IMR-90 (cell line): ENCODE measurements at regions not wholly inside any gene's neighbourhood (a gene's known extent, or its start where the extent isn't known, plus 50 kb on each side); places are given as distances from the start of the nearest gene placed in this dataset.

Experiments used
- ATAC-seq: fragments of 200-7000 bp; cut with Tn5 transposase; 2 replicates; pipeline ENCODE4 v1.9.1; 2020; ENCODE audit warnings: low read depth, mild to moderate bottlenecking, moderate library complexity
- BruUV-seq: library from RNA; stranded (reverse); fragments of 400-500 nt; replicated peaks from 2 replicates; lab custom pipeline; 2021; lab: Mats Ljungman, UMichigan
- CTCF ChIA-PET: fragments of 300-600 bp; formaldehyde crosslinking; extraction: SDS; loops from one replicate; lab custom pipeline; 2021; ENCODE audit warnings: antibody characterized with exemption; lab: Yijun Ruan, JAX
- POLR2A ChIA-PET: fragments of 300-600 bp; sonication (Branson Sonifier 250); formaldehyde crosslinking; loops from one replicate; lab custom pipeline; 2022; ENCODE audit warnings: antibody characterized with exemption; ENCODE audit not compliant: unreplicated experiment; lab: Charles Lee
- DNase-seq: peaks from one replicate; pipeline ENCODE4 v3.0.0; 2013
- H2AFZ ChIP-seq: replicated peaks from 2 replicates; pipeline ENCODE3; 2013; ENCODE audit warnings: low read length, mild to moderate bottlenecking; ENCODE audit not compliant: poor library complexity
- H2AK5ac ChIP-seq: 2 replicates; pipeline ENCODE4 v1.6.1; 2013; ENCODE audit warnings: low read depth, low read length, inconsistent platforms
- H2AK9ac ChIP-seq: replicated peaks from 2 replicates; pipeline ENCODE3; 2013; ENCODE audit warnings: mild to moderate bottlenecking, low read depth, low read length, moderate library complexity; ENCODE audit not compliant: poor library complexity
- H2BK120ac ChIP-seq: 2 replicates; pipeline ENCODE4 v1.6.1; 2013; ENCODE audit warnings: low read depth, low read length, inconsistent platforms
- H2BK15ac ChIP-seq: 3 replicates; pipeline ENCODE4 v1.6.1; 2013; ENCODE audit warnings: low read depth, low read length, inconsistent platforms
- H2BK20ac ChIP-seq: 2 replicates; pipeline ENCODE4 v1.6.1; 2013; ENCODE audit warnings: low read depth, mild to moderate bottlenecking, inconsistent platforms, low read length, moderate library complexity
- H2BK5ac ChIP-seq: 2 replicates; pipeline ENCODE4 v1.6.1; 2013; ENCODE audit warnings: mild to moderate bottlenecking, low read depth, low read length, inconsistent platforms; ENCODE audit not compliant: poor library complexity, severe bottlenecking
- H3K14ac ChIP-seq: replicated peaks from 2 replicates; pipeline ENCODE4 v1.6.1; 2013; ENCODE audit warnings: low read depth, low read length, inconsistent platforms
- H3K18ac ChIP-seq: 2 replicates; pipeline ENCODE4 v1.6.1; 2013; ENCODE audit warnings: low read depth, low read length, control low read depth
- H3K23ac ChIP-seq: 2 replicates; pipeline ENCODE4 v1.6.1; 2013; ENCODE audit warnings: low read depth, low read length, inconsistent platforms
- H3K27ac ChIP-seq: 2 replicates; pipeline ENCODE4 v1.5.1; 2013; ENCODE audit warnings: mild to moderate bottlenecking, control low read depth, low read length; ENCODE audit not compliant: insufficient read depth
- H3K27me3 ChIP-seq: 2 replicates; pipeline ENCODE4 v1.6.1; 2013; ENCODE audit warnings: low read length; ENCODE audit not compliant: control insufficient read depth, insufficient read depth
- H3K36me3 ChIP-seq: 2 replicates; pipeline ENCODE4 v1.6.1; 2013; ENCODE audit warnings: low read length, mixed read lengths; ENCODE audit not compliant: control insufficient read depth, insufficient read depth
- H3K4ac ChIP-seq: 2 replicates; pipeline ENCODE4 v1.6.1; 2013; ENCODE audit warnings: low read depth, low read length, inconsistent platforms
- H3K4me1 ChIP-seq: 2 replicates; pipeline ENCODE4 v1.6.1; 2013; ENCODE audit warnings: low read length, mixed read lengths; ENCODE audit not compliant: control insufficient read depth, insufficient read depth
- H3K4me2 ChIP-seq: 2 replicates; pipeline ENCODE4 v1.6.1; 2013; ENCODE audit warnings: low read depth, mild to moderate bottlenecking, control low read depth, low read length, moderate library complexity
- H3K4me3 ChIP-seq: 2 replicates; pipeline ENCODE4 v1.5.1; 2013; ENCODE audit warnings: low read depth, mild to moderate bottlenecking, control low read depth, low read length, moderate library complexity; ENCODE audit not compliant: insufficient read depth
- H3K56ac ChIP-seq: 2 replicates; pipeline ENCODE4 v1.6.1; 2013; ENCODE audit warnings: low read length, inconsistent platforms; ENCODE audit not compliant: insufficient read depth; ENCODE audit errors: extremely low read depth
- H3K79me1 ChIP-seq, 2 experiments: 2 replicates each; pipeline ENCODE4 v1.6.1; 2013; ENCODE audit warnings: low read length in 2 of 2, inconsistent platforms in 1 of 2, low read depth in 1 of 2
- H3K9ac ChIP-seq: 2 replicates; pipeline ENCODE4 v1.6.1; 2013; ENCODE audit warnings: low read depth, low read length, control low read depth
- H3K9me1 ChIP-seq: 2 replicates; pipeline ENCODE4 v1.6.1; 2013; ENCODE audit warnings: low read length, inconsistent platforms; ENCODE audit not compliant: insufficient read depth
- H3K9me3 ChIP-seq: 2 replicates; pipeline ENCODE4 v1.6.1; 2013; ENCODE audit warnings: low read length; ENCODE audit not compliant: control insufficient read depth, insufficient read depth
- H4K20me1 ChIP-seq: 2 replicates; pipeline ENCODE4 v1.6.1; 2013; ENCODE audit warnings: low read length, inconsistent platforms; ENCODE audit not compliant: insufficient read depth
- H4K5ac ChIP-seq: 2 replicates; pipeline ENCODE4 v1.6.1; 2013; ENCODE audit warnings: mild to moderate bottlenecking, low read depth, low read length, control low read depth
- H4K8ac ChIP-seq, 2 experiments: 2 replicates each; pipeline ENCODE4 v1.6.1; 2013; ENCODE audit warnings: low read depth in 2 of 2, low read length in 2 of 2, control low read depth in 1 of 2, inconsistent platforms in 1 of 2
- H4K91ac ChIP-seq: 2 replicates; pipeline ENCODE4 v1.6.1; 2013; ENCODE audit warnings: low read depth, low read length, inconsistent platforms; ENCODE audit not compliant: insufficient read depth
- BHLHE40 ChIP-seq: fragments of 150-350 bp; IDR thresholded peaks from 2 replicates; pipeline ENCODE4 v1.6.1; 2016; ENCODE audit warnings: mild to moderate bottlenecking, low read depth, low read length
- CEBPB ChIP-seq: IDR thresholded peaks from 2 replicates; pipeline ENCODE4 v1.6.1; 2012; ENCODE audit warnings: low read depth, low read length, improper control_type of control experiment
- CHD1 ChIP-seq: IDR thresholded peaks from 2 replicates; pipeline ENCODE4 v1.6.1; 2012; ENCODE audit warnings: low read depth, low read length, improper control_type of control experiment
- CTCF ChIP-seq: conservative IDR thresholded peaks from 2 replicates; pipeline ENCODE4 v1.5.1; 2012; ENCODE audit warnings: mild to moderate bottlenecking, low read depth, low read length, improper control_type of control experiment
- ELK1 ChIP-seq: fragments of 150-350 bp; IDR thresholded peaks from 2 replicates; pipeline ENCODE4 v1.6.1; 2016; ENCODE audit warnings: low read depth, mild to moderate bottlenecking, low read length, moderate library complexity, borderline replicate concordance
- FOS ChIP-seq: fragments of 150-350 bp; IDR thresholded peaks from 2 replicates; pipeline ENCODE4 v1.6.1; 2016; ENCODE audit warnings: low read depth, low read length
- MAFK ChIP-seq: IDR thresholded peaks from 2 replicates; pipeline ENCODE4 v1.6.1; 2012; ENCODE audit warnings: low read depth, low read length, improper control_type of control experiment
- MAZ ChIP-seq: IDR thresholded peaks from 2 replicates; pipeline ENCODE4 v1.6.1; 2012; ENCODE audit warnings: low read depth, mild to moderate bottlenecking, low read length, improper control_type of control experiment, moderate library complexity, borderline replicate concordance
- MXI1 ChIP-seq: IDR thresholded peaks from 2 replicates; pipeline ENCODE4 v1.6.1; 2012; ENCODE audit warnings: low read depth, mild to moderate bottlenecking, low read length, moderate library complexity, borderline replicate concordance
- NFE2L2 ChIP-seq: fragments of 150-350 bp; IDR thresholded peaks from 2 replicates; pipeline ENCODE4 v1.6.1; 2016; ENCODE audit warnings: low read depth, mild to moderate bottlenecking, low read length
- POLR2A ChIP-seq: IDR thresholded peaks from 2 replicates; pipeline ENCODE4 v1.6.1; 2012; ENCODE audit warnings: mild to moderate bottlenecking, low read depth, low read length
- RAD21 ChIP-seq: IDR thresholded peaks from 2 replicates; pipeline ENCODE4 v1.6.1; 2012; ENCODE audit warnings: low read length, improper control_type of control experiment
- RCOR1 ChIP-seq: IDR thresholded peaks from 2 replicates; pipeline ENCODE4 v1.6.1; 2012; ENCODE audit warnings: mild to moderate bottlenecking, low read length, improper control_type of control experiment; ENCODE audit not compliant: insufficient replicate concordance
- RFX5 ChIP-seq: IDR thresholded peaks from 2 replicates; pipeline ENCODE4 v1.8.0; 2012; ENCODE audit warnings: low read depth, mild to moderate bottlenecking, low read length, moderate library complexity
- SMC3 ChIP-seq: fragments of 150-350 bp; IDR thresholded peaks from 2 replicates; pipeline ENCODE4 v1.6.1; 2016; ENCODE audit warnings: low read depth, mild to moderate bottlenecking, antibody characterized with exemption, low read length, moderate library complexity
- USF2 ChIP-seq: fragments of 150-350 bp; IDR thresholded peaks from 2 replicates; pipeline ENCODE4 v1.6.1; 2017; ENCODE audit warnings: mild to moderate bottlenecking, antibody characterized with exemption, low read length, low read depth
- WGBS, 2 experiments: methylation state at CpG; one replicate each; pipeline versions ENCODE4 v1.1.5 to v1.1.7; 2013; ENCODE audit warnings: missing lambda C conversion rate in 2 of 2; ENCODE audit not compliant: insufficient read length in 1 of 2; ENCODE audit errors: extremely low coverage in 2 of 2; 5-methylcytosine and 5-hydroxymethylcytosine counted together
- dilution Hi-C: fragments of 300-500 bp; cut with HindIII; formaldehyde crosslinking; loops from one replicate; pipeline ENCODE4 v1.14.3; 2018; ENCODE audit warnings: low sequenced_read_pairs; ENCODE audit not compliant: unreplicated experiment
- in situ Hi-C: fragments of 300-500 bp; cut with MboI; formaldehyde crosslinking; loops from 3 replicates; pipeline ENCODE4 v1.14.3; 2019; ENCODE audit warnings: low sequenced_read_pairs, inconsistent platforms, mixed read lengths
- intact Hi-C: fragments of 100-400 bp; cut with micrococcal nuclease; formaldehyde crosslinking; loops from 2 replicates; pipeline ENCODE4 v1.10.0; 2022

GRCh38 chr3:184440151-184440550 is 60.3 kb downstream of the CHRD start:
- no peak overlapping the region for H3K4me2 ChIP-seq
- no peak overlapping the region for H4K91ac ChIP-seq
- H2BK5ac ChIP-seq: no peak overlapping the region
- no peak overlapping the region for H3K14ac ChIP-seq
- no peaks in the 10 kb centered on the region for H4K20me1 ChIP-seq
- peaks cover 34% of the 10 kb centered on the region for H3K27me3 ChIP-seq
- no peak overlapping the region for H2BK20ac ChIP-seq
- H2BK120ac ChIP-seq: no peak overlapping the region
- H3K18ac ChIP-seq: no peak overlapping the region
- no peaks in the 10 kb centered on the region; the same call in 1 of the 2 replicates for H3K9me3 ChIP-seq
- dilution Hi-C loops: no loop called here
- CTCF ChIA-PET: no interaction called here
- H4K8ac ChIP-seq: no peak overlapping the region
- intact Hi-C loops: no loop called here
- ATAC-seq (no peak), DNase-seq (no peak)
- no peak overlapping the region for H2AK5ac ChIP-seq
- in situ Hi-C loops: no loop called here
- H3K23ac ChIP-seq: no peak overlapping the region
- BruUV-seq: no TSS peak
- H3K4ac ChIP-seq: no peak overlapping the region
- no peak overlapping the region for H2AK9ac ChIP-seq
- H2AFZ ChIP-seq: no peak overlapping the region
- H3K9ac ChIP-seq: no peak overlapping the region
- no peak overlapping the region for H3K27ac ChIP-seq
- no peak overlapping the region for H4K5ac ChIP-seq
- TF ChIP-seq FOS (no peak), USF2 (no peak), RAD21 (no peak), POLR2A (no peak), MAFK (no peak), MXI1 (no peak), RFX5 (no peak), BHLHE40 (no peak), SMC3 (no peak), ELK1 (no peak), CTCF (no peak), MAZ (no peak), CEBPB (no peak), RCOR1 (no peak), CHD1 (no peak), NFE2L2 (no peak)
- H3K4me1 ChIP-seq: no peaks in the 10 kb centered on the region
- H3K56ac ChIP-seq: no peak overlapping the region
- H3K9me1 ChIP-seq: no peaks in the 10 kb centered on the region
- 60% methylated on average over 1 of the region's 4 CpGs; no CpG with 5 or more reads in 1 of the 2 experiments for WGBS, 2 experiments
- POLR2A ChIA-PET: no interaction called here
- no peaks in the 10 kb centered on the region for H3K79me1 ChIP-seq
- H3K36me3 ChIP-seq: no peaks in the 10 kb centered on the region
- H2BK15ac ChIP-seq: no peak overlapping the region
- H3K4me3 ChIP-seq: no peak overlapping the region
